ENCODE measurements at regions not wholly inside any gene's neighbourhood (a gene's known extent, or its start where the extent isn't known, plus 50 kb on each side); places are given as distances from the start of the nearest gene placed in this dataset.

- DNase-seq (ENCODE audit: low read depth) = no peak
Observed at GRCh38 chr2:128894896-128895295, 576.2 kb upstream of the HS6ST1 start.

DNA sequence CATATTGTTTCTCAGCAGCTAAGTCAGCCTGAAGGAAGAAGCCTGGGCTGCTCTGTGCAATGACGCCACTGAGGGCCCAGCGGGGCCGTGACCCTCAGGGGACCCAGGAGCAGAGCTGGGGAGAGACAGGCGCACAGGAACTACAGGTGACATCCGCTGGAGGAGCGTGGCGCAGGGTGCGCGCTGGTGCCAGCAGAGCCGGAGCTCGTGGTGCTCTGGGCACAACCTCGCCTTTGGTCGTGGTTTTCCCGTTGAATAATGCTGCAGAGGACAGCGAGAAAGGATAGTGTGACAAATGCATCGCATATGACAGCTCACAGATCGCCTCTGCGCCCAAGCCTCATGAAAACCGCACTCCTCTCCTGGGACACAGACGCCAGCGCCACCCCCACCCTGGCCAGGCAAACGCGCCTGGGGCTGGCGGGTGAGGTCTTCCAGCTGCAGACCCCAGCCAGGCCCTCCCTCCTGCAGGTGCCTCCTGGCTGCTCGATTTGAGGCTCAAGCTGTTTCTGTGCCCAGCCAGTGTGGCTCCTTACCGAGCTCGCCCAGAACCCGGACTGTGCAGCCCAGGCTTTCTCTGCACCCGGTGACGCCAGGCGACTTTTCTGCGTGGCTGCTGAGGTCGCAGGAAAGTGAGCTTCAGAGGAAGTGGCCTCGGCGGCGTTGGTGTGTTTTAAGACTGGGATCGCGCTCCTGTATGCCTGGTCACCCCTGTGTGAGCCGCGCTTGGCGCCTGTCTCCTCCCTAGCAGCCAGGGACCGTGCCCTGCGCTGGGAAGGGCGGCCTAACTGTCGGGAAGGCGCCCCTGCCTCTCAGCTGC is 583.1 kb upstream of the HS6ST1 start:
- no peak for DNase-seq (ENCODE audit: low read depth)

GRCh38 chr2:128903637-128904036 is 585.0 kb upstream of the HS6ST1 start:
- no peak for DNase-seq (ENCODE audit: low read depth)

DNA sequence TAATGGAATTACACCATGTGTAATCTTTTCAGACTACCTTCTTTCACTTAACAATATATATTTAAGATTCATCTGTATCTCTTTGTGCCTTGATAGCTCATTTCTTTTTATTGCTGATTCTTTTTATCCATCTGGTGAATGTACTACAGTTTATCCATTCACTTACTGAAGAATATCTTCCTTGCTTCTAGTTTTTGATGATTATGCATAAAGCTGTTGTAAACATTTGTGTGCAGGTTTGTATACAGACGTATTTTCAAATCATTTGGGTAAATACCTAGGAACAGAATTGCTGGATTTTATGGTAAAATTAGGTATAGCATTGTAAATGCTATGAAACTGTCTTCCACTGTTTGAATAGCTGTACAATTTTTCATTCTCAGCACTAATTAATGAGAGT is 592.6 kb upstream of the HS6ST1 start:
- DNase-seq (ENCODE audit: low read depth) = no peak

GRCh38 chr2:128914320-128914719 is 595.7 kb upstream of the HS6ST1 start:
- no peak for DNase-seq (ENCODE audit: low read depth)

DNA sequence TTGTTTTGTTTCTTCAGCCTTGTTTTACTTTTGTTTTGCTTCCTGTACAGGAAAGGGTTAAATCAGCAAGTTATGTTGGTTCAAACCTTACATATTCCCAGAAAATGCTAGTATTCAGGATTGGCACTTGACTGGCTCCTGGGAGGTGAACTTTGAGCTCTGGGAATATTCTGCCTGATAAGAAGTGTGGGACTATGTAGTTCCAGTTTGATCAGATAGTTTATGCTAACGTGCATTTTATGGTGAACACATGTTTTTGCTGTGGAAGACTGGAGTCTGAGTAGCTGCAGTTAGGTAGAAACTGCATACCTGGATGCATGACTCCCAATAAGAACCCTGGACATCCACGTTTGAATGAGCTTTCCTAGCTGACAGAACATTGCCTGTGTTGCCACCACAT is 603.1 kb upstream of the HS6ST1 start:
- DNase-seq (ENCODE audit: low read depth) = no peak

DNA sequence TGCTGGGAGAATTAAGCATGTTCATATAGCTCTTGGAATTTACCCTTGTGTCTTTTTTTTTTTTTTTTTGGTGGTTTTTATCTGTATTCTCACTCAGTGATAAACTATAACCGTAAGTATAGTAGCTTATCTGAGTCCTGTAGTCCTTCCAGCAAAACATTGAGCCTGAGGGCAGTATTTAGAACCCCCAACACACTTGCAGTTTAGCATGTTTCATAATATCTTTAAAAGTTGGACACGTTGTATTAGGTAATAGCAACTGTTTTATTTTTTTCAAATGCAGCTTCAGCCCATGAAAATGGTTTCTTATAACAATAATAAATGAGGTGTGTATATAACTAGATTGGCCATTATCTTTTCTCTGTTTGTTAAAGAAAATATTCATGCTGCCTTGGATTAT is 603.5 kb upstream of the HS6ST1 start:
- DNase-seq (ENCODE audit: low read depth) = no peak

GRCh38 chr2:128925631-128926030 is 607.0 kb upstream of the HS6ST1 start:
- no peak for DNase-seq (ENCODE audit: low read depth)

DNA sequence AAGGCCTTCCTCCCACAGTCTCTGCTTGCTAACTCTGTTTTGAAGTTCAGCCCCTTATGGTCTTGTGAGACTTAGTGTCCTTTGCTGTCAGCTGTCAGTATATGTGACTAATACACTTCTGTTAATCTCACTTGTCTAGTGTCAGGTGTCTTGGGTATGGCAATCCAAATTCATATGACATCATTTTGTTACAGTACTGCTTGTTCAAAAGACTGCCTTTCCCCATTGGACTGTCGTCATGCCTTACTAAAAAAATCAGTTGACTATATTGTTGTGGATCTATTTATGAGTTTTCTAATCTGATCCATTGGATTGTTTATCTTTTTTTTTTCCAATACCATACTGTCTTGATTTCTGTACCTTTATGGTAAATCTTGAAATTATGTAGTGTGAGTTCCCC is 611.4 kb upstream of the HS6ST1 start:
- no peak for DNase-seq (ENCODE audit: low read depth)

- no peak for DNase-seq (ENCODE audit: low read depth)
Observed at GRCh38 chr2:128940378-128940777, 621.7 kb upstream of the HS6ST1 start.

DNA sequence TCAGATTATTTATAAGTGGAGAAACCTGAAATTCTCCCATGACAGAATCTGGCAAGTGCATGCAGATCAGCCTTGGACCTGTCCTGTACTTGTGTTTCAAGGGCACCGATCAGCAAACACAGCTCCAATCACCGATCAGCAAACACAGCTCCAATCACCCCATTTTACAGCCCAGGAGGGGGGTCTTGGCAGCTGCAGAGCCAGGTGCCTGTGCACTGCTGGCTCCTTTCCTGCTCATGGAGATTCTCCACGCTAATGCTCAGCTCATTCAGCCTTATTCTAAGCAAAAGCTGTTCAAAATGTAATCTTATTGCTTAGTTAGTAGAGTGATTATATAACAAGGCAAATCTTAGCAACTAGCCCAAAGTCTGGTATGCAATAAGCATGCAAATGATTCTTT is 623.1 kb upstream of the HS6ST1 start:
- no peak for DNase-seq (ENCODE audit: low read depth)

DNA sequence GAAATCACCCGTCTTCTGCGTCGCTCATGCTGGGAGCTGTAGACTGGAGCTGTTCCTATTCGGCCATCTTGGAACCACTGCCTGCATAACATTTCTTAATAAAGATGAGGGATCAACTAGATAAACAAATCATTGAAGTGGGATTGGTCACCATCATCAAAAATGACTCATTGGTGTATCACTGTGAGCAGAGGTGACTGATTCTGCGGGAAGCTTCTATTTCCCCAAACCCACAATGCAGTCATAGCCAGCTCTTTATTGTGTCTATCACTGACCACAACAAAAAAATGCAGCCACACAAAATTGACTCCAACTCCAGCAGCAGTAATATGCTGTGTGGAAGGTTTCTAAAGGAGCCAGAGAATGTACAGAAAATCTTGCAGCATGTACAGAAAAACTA is 630.7 kb upstream of the HS6ST1 start:
- DNase-seq (ENCODE audit: low read depth) = no peak

DNA sequence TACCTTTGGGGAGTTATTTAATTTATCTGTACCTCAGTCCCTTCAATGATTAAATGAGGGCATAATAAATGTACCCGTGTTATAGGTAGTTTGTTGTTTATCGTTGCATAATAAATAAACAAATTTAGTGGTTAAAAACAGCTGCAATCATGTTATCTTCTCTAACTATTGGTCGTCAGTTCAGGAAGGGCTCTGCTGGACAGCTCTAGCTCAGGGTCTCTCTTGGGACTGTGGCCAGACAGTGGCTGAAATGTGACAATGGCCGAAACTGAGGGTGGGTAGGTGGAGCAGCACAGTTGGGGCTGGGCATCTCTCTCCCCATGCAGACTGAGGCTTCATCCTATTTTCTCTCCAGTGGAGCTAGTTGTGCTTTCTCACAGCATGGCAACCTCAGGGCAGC is 632.1 kb upstream of the HS6ST1 start:
- no peak for DNase-seq (ENCODE audit: low read depth)

DNA sequence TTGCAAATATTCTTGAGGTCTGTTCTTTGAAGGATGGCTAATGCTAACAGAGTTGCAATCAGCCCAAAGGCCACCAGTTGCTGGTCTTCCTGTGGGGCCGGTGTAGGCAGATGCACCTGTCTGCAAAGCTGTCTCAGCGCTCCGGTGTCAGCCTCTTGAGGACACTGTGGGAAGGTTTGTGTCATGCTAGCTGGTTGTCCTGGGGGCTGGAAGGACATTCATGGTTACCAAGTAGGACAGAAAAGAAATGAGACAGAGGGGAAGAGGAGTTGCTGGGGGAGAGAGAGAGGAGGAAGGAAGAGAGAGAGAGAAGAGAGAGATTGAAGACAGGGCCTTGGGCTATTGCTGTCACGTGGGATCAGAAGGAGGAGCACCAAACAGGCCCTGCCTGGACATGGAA is 639.6 kb upstream of the HS6ST1 start:
- DNase-seq (ENCODE audit: low read depth) = no peak

GRCh38 chr2:128967646-128968045 is 649.0 kb upstream of the HS6ST1 start:
- DNase-seq (ENCODE audit: low read depth) = no peak

- DNase-seq (ENCODE audit: low read depth) = no peak
Observed at GRCh38 chr2:128969374-128969773, 650.7 kb upstream of the HS6ST1 start.

DNA sequence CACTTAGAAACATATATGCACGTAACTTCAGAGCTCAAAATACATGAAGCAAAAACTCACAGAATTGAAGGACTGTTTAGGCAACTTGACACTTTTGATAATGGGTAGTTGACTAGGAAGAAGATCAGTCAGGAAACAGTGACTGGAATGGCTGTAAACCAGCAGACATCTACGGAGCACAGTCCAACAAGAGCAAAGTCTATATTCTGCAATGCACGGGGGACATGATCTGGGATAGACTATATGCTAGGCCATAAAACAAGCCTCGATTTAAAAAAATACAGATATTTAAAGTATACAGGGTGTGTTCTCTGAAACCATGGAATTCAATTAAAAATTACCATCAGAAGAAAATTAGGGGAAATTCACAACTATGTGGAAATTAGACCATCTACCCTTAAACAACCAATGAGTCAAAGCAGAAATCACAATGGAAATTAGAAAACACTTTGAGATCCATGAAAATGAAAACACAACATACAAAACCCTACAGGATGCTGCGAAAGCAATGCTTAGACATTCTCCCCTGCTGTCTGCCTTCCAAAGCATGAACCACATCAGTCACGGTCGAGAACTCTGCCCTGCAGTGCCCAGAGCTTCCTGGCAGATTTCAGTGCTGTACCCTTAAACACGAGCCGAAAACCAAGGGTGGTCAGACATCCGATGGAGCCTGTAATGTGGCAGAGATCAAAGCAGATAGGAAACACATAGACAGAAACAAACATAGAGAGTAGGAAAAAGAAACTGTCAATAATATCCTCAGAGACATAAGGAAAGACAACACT is 651.9 kb upstream of the HS6ST1 start:
- DNase-seq (ENCODE audit: low read depth) = no peak

- no peak for DNase-seq (ENCODE audit: low read depth)
Observed at GRCh38 chr2:128973566-128973965, 654.9 kb upstream of the HS6ST1 start.

DNA sequence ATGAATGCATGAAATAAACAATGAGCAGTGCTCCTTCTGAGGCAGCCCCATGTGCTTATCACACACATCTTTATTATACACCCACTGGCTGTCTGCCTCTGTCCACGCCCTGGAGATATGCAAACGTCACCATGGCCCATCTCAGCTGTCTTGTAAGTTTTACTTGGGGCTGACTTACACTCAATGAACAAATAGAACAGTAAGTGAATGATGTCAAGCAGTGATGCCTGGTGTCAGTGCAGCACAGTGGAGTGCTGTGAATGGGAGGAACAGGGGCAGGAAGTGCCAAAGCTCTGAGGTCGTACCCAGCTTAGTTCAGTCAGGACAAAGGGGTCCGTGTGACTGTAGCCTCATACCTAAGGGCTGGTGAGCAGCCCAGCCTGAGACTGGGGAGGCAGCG is 659.5 kb upstream of the HS6ST1 start:
- no peak for DNase-seq (ENCODE audit: low read depth)

DNA sequence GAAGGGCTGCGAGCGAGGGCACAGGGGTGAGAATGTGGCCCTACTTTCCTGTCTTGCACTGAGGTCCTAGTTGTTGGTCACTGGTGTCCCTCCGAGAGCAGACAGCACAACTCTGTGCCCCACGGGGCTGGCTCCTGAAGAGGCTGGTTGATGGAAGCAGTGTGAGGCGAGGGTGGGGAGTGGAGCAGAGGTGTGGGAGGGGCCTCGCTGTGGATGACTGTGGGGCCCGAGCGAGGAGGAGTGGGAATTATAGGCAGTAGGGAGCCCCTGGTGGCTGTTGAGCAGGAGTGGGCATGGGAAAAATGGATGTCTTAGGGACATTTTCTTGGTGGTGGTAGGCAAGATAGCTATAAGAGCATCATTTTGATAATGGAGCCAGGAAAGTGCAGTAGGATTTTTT is 660.5 kb upstream of the HS6ST1 start:
- DNase-seq (ENCODE audit: low read depth) = no peak

GRCh38 chr2:128980475-128980874 is 661.8 kb upstream of the HS6ST1 start:
- no peak for DNase-seq (ENCODE audit: low read depth)

GRCh38 chr2:128981353-128981752 is 662.7 kb upstream of the HS6ST1 start:
- no peak for DNase-seq (ENCODE audit: low read depth)

DNA sequence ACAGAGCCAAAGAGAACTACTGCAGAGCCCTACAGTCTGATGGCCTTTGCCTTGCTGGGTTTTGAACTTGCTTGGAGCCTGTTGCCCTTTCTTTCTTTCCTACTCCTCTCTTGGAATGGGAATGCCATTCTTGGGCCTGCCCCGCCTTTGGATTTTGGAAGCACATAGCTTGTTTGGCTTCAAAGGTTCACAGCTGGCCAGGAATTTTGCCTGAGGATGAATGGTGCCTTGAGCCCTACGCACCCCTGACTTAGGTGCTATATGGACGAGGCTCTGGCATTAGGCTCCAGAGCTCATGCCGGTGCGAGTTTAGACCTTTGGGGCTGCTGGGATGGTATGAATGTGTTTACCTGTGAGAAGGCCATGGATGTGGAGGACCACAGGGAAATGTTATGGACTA is 663.3 kb upstream of the HS6ST1 start:
- no peak for DNase-seq (ENCODE audit: low read depth)

GRCh38 chr2:128982670-128983069 is 664.0 kb upstream of the HS6ST1 start:
- no peak for DNase-seq (ENCODE audit: low read depth)
